MM.1S (cell line): ENCODE measurements at regions not wholly inside any gene's neighbourhood (a gene's known extent, or its start where the extent isn't known, plus 50 kb on each side); places are given as distances from the start of the nearest gene placed in this dataset.
A peak's percentile ranks its signal among the peaks of the same experiment; 100 is the strongest.

ENCODE experiments used
- EZH2 ChIP-seq: fragments of 300-600 bp; sonication (generic); optimal IDR thresholded peaks from 2 replicates; pipeline ENCODE3; 2017; ENCODE audit warnings: low read depth, mild to moderate bottlenecking, antibody characterized with exemption, low read length, mixed read lengths
- TF ChIP-seq, protein P1 (sequence below): fragments of 300-600 bp; sonication (generic); IDR thresholded peaks from 2 replicates; pipeline ENCODE4 v1.5.1; 2016; ENCODE audit warnings: antibody characterized with exemption, low read length, mixed read lengths

DNA sequence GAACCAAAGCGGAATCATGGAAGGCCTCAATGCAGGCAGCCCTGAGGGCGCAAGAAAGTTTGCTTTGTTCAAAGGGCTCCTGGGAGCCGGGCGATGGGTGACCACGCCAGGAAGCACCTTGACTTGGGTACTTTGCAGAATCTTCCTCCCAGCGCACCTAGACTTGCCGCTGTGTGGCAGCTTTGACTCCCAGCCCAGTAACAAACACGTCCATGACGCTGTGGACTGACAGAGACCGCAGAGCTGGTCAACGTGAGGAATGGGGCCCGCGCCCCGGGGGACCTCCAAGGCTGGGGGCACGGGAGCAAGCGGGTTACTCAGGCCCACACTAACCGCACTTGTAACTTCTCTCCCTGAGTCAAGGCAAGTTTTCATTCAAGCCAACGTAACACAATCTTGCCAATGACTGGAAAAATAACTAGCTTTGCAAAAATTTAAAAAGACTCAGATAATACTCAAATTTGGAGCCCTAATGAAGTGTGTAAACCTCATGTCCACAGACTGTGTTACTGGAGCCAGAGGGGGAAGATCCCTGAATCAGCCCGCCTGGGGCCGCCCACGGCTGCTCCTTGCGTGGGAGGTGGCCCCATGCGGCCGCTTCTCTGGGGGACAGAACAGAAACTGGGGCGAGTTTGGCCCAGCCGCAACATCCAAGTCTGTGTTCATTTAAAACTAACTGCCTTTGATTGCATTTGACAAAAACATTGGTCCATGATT lies 130.8 kb downstream of the DNAJB6 start:
- TF ChIP-seq, protein P1, sequence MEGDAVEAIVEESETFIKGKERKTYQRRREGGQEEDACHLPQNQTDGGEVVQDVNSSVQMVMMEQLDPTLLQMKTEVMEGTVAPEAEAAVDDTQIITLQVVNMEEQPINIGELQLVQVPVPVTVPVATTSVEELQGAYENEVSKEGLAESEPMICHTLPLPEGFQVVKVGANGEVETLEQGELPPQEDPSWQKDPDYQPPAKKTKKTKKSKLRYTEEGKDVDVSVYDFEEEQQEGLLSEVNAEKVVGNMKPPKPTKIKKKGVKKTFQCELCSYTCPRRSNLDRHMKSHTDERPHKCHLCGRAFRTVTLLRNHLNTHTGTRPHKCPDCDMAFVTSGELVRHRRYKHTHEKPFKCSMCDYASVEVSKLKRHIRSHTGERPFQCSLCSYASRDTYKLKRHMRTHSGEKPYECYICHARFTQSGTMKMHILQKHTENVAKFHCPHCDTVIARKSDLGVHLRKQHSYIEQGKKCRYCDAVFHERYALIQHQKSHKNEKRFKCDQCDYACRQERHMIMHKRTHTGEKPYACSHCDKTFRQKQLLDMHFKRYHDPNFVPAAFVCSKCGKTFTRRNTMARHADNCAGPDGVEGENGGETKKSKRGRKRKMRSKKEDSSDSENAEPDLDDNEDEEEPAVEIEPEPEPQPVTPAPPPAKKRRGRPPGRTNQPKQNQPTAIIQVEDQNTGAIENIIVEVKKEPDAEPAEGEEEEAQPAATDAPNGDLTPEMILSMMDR: peak; percentile 23; the same call in 1 of the 2 replicates
- no peak for TF ChIP-seq EZH2
